ENCODE measurements at regions not wholly inside any gene's neighbourhood (a gene's known extent, or its start where the extent isn't known, plus 50 kb on each side); places are given as distances from the start of the nearest gene placed in this dataset.

GRCh38 chr7:35520810-35521625 is 173.9 kb downstream of the HERPUD2 start:
- intact Hi-C loops (cut with DNase I; ENCODE audit: low total_unique reads): no loop called here
- Histone ChIP-seq H3K4me1 (no peaks in the 10 kb centered on the region), H3K27ac (no peak overlapping the region), H3K27me3 (peaks cover 0 to 24% (median 0%) of the 10 kb centered on the region in 3 donors), H3K4me3 (no peak overlapping the region), H3K9me3 (no peaks in the 10 kb centered on the region), H3K36me3 (no peaks in the 10 kb centered on the region)
- DNase-seq: no peak
- TF ChIP-seq, protein P1, sequence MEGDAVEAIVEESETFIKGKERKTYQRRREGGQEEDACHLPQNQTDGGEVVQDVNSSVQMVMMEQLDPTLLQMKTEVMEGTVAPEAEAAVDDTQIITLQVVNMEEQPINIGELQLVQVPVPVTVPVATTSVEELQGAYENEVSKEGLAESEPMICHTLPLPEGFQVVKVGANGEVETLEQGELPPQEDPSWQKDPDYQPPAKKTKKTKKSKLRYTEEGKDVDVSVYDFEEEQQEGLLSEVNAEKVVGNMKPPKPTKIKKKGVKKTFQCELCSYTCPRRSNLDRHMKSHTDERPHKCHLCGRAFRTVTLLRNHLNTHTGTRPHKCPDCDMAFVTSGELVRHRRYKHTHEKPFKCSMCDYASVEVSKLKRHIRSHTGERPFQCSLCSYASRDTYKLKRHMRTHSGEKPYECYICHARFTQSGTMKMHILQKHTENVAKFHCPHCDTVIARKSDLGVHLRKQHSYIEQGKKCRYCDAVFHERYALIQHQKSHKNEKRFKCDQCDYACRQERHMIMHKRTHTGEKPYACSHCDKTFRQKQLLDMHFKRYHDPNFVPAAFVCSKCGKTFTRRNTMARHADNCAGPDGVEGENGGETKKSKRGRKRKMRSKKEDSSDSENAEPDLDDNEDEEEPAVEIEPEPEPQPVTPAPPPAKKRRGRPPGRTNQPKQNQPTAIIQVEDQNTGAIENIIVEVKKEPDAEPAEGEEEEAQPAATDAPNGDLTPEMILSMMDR (IDR thresholded peaks at IDR 0.05): no peak
- TF ChIP-seq POLR2A (IDR thresholded peaks at IDR 0.05): no peak
- TF ChIP-seq EP300 (IDR thresholded peaks at IDR 0.05): no peak
- TF ChIP-seq POLR2AphosphoS5 (IDR thresholded peaks at IDR 0.05): no peak
- WGBS, 5 donors: 52 to 59% (median 56%) methylated on average over 5 of the region's 5 CpGs

DNA sequence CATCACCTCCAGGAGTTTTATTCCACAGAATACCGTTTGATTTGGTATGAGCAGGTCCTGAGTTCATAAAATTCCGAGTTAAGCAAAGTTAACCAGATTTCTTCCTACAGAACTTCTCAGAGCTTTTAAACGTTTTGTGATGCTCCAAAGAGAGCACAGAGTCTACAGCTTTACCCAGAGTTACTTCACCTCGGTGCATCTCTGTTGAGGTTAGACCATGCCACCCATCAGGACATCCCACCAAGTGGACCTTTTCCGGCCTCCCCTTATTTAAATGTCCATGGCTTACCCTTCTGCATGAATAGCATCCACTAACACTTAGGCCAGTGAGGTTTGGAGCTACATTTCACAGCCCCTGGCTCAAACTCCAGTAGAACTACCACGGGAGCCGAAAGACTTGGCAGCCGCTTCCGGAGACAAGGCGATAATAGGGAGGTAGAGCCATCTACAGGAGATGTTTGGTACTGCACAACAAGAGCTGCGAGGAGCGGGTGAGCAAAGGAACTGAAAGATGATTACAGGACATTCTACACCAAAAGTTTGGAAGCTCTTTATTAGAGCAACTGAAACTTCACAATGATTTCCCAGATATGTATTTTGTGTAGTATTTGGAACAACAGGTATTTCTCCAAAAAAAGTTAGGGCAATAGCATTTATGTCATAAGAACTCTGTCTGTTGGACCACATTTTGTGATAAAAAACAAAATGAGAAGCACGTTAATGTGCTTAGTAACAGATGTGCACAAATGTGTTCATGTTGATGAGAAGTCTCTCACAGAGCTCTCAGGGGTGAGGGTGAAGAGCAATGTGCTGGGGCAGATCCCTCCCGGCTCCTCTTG is 174.7 kb downstream of the HERPUD2 start:
- WGBS, 5 donors: 33 to 38% (median 35%) methylated on average over 14 of the region's 14 CpGs
- intact Hi-C loops (cut with DNase I; ENCODE audit: low total_unique reads): loop anchor here (10.0 kb wide), 1 partner anchor 95 kb away; no protein-coding TSS in a partner anchor

GRCh38 chr7:35518767-35519166 is 176.2 kb downstream of the HERPUD2 start:
- TF ChIP-seq POLR2A (IDR thresholded peaks at IDR 0.05): no peak
- TF ChIP-seq, protein P1 (IDR thresholded peaks at IDR 0.05): no peak
- no peak for TF ChIP-seq POLR2AphosphoS5 (IDR thresholded peaks at IDR 0.05)
- no peak for TF ChIP-seq EP300 (IDR thresholded peaks at IDR 0.05)
- 45 to 55% (median 49%) methylated on average over 3 of the region's 3 CpGs for WGBS, 5 donors
- DNase-seq: no peak
- intact Hi-C loops (cut with DNase I; ENCODE audit: low total_unique reads): loop anchor here (10.0 kb wide), 1 partner anchor 94 kb away; no protein-coding TSS in a partner anchor
- Histone ChIP-seq H3K9me3 (no peaks in the 10 kb centered on the region), H3K4me1 (no peaks in the 10 kb centered on the region), H3K27me3 (peaks cover 0 to 9% (median 0%) of the 10 kb centered on the region in 3 donors), H3K36me3 (no peaks in the 10 kb centered on the region), H3K27ac (no peak overlapping the region), H3K4me3 (no peak overlapping the region)

More for the DNA sequence above, 174.7 kb downstream of the HERPUD2 start:
- DNase-seq: peak; percentile 77 to 91
- H3K27ac ChIP-seq: no peak overlapping the region
- H3K4me3 ChIP-seq: no peak overlapping the region
- no peaks in the 10 kb centered on the region for H3K4me1 ChIP-seq
- H3K36me3 ChIP-seq: no peaks in the 10 kb centered on the region
- TF ChIP-seq, protein P1 (IDR thresholded peaks at IDR 0.05): peak in 5 of 7 experiments; percentile 75 to 88 (median 79)
- no peak for TF ChIP-seq POLR2AphosphoS5 (IDR thresholded peaks at IDR 0.05)
- no peak for TF ChIP-seq EP300 (IDR thresholded peaks at IDR 0.05)
- TF ChIP-seq POLR2A (IDR thresholded peaks at IDR 0.05): no peak
- H3K9me3 ChIP-seq: no peaks in the 10 kb centered on the region
- peaks cover 0 to 23% (median 0%) of the 10 kb centered on the region in 3 donors for H3K27me3 ChIP-seq

DNA sequence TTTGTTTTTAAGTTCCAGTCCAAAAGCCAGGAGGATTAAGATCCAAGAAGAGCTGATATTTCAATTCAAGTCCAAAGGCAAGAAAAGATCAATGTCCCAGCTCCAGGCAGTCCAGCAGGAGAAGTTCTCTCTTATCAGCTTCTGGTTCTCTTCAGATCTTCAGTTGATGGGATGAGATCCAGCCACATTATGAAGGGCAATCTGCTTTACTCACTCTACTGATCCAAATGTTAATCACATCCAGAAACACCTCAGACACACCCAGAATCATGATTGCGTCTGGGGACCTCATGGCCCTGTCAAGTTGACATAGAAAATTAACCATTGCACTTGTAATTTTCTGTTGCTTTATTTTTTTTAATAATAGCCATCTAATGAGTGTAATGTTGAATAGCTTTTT is 178.4 kb downstream of the HERPUD2 start:
- H3K36me3 ChIP-seq: no peaks in the 10 kb centered on the region
- TF ChIP-seq POLR2A (IDR thresholded peaks at IDR 0.05): no peak
- no peak for TF ChIP-seq EP300 (IDR thresholded peaks at IDR 0.05)
- no peak for TF ChIP-seq POLR2AphosphoS5 (IDR thresholded peaks at IDR 0.05)
- TF ChIP-seq, protein P1 (IDR thresholded peaks at IDR 0.05): no peak
- intact Hi-C loops (cut with DNase I; ENCODE audit: low total_unique reads): loop anchor here (10.0 kb wide), 1 partner anchor 92 kb away; no protein-coding TSS in a partner anchor
- H3K27me3 ChIP-seq: no peaks in the 10 kb centered on the region
- H3K9me3 ChIP-seq: no peaks in the 10 kb centered on the region
- peaks cover 0 to 4% (median 0%) of the 10 kb centered on the region in 4 donors for H3K4me1 ChIP-seq
- H3K27ac ChIP-seq: no peak overlapping the region
- DNase-seq: no peak
- H3K4me3 ChIP-seq: no peak overlapping the region
- WGBS, 5 donors: 45 to 81% (median 62%) methylated on average over 1 of the region's 1 CpG
